ENCODE measurements at regions not wholly inside any gene's neighbourhood (a gene's known extent, or its start where the extent isn't known, plus 50 kb on each side); places are given as distances from the start of the nearest gene placed in this dataset.
"Not testable (repeated sequence)": the region's sequence is repeated elsewhere in the genome, so short reads cannot be mapped to it uniquely, and the experiment has no call there.

DNA sequence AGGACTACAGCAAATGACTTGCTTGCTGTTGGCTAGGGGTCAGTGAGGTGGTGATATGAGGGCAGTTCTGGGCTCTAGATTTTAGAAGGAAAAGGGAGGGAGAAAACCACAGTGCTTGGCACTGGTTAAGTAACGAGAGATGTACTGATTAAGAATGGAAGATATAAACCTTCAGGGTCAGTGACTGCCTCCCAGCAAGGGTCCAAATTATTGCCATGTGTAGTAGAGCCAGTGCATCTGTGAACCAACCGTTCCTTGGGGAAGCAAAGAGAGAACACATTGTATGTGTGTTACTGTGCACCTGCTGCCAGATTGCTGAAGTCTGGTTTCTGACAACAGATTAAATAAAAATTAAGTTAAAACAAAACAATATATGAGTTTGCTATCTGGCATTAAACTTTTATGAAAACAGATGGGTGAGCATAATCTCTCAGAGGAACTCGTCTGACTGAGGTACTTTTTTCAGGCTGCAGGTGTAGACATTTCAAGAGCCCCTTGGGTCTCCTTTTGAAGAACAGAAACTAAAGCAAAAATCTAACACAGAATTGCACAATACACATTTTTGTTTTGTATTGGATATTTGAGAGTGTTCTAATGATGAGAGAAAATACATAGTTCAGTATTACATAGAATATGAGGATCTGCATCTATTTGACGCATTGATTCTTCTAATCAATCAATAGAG lies 1120.6 kb downstream of the SORCS3 start:
- DNase-seq: no peak

DNA sequence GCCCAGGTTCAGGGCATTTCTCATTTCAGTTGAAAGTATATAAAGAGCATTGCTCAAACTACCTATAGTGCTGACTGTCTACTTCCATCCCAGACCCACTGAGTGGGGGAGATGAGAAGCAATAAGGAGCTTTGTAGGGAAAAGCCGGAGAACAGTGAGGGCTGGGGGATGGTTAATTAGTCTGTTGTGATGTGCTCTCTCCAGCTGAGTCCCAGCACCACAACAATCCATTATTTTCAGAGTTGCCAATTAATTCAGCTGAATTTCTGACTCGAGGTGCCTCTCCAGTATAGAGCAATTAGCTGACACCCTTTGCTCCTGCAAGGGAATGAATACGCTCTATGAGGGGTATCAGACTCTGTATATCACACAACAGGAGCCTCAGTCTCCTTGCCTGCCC lies 1118.6 kb downstream of the SORCS3 start:
- DNase-seq: no peak

DNA sequence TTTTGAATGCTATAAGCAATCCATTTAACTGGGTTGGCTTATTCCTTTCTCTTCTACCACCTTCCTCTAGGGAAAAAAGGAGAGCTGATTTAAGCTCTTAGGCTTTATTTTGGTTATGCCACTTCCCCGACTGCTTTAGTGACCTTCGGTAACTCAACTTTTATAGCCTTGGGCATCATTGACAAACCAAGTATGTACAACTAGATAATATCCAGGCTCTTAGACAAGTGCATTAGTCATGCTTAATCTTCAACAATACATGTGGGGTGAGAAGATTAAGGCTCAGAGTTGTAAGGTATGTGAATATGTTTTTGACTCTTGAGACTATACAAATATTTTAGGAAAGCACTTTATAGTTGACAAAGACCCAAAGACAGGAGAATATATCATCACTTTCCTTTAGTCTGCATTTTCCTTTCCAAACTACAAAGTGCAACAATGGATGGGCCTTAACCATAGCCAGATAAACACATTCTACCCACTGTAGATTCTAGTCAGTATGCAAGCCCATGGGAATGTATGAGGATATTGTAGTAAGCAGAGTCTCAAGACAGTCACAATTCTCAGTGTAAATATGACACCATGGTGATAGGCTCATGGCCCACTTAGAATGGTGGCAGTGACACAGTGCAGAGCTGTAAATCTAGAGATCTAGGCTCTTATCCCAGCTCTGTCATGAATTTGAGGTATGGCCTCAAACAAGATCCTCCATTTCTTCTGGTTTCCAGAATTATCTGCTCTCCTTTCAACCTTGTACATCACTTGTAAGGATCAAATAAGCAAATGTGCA lies 1117.3 kb downstream of the SORCS3 start:
- no peak for DNase-seq

DNA sequence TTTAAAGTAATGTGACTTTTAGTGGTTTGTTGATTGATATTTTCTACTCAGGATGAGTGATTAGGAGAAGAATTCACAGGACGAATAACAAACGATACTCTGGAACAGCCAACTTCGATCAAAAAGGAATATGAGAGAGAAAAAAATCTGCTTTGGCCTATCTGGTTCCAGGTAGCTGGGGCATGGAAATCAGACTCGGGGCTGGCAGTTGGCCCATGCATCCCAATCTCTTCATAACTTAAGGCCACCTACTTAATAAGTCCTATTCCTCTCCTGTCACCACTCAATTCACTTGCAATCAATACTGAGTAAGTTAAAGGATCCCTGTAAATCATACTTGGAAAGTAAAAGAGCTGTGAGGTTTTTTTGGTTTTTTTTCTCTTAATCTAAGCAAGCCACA lies 1116.2 kb downstream of the SORCS3 start:
- no peak for DNase-seq

DNA sequence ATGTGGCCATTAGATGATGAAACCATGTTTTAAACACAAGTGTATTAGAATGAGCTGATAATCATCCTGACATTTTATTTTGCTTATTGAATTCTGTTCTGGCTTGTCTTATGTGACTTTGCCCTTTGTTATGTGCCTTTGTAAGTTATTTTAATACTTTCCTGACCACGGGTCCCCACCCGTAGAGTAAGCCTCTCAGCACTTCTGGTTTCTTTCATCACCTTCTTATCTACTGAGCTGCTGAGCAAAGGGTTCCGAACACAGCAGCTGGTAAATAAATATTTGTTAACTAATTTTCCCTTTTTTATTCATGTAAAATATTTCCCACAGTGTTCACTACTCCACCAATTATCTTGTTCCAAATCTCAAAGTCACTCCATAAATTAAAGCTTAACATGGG lies 1115.3 kb downstream of the SORCS3 start:
- DNase-seq: no peak

DNA sequence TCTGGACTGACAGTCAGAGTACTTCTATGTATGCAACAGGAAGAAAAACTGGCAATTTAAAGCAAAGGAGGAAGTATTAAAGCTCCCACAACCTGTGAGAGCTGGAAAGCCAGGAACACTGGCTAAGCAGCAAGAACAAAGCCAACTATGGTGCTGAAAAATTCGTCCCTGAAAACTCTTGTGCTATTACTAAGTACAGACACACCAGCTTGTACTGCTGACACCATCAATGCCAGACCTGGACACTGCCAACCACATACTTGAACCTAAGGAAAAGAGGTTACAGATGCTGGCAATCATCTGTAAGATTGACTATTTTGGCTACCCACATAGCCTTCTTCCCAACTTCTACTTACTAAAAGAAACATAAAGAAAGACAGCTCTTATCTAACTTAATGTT lies 1110.6 kb downstream of the SORCS3 start:
- DNase-seq: no peak

DNA sequence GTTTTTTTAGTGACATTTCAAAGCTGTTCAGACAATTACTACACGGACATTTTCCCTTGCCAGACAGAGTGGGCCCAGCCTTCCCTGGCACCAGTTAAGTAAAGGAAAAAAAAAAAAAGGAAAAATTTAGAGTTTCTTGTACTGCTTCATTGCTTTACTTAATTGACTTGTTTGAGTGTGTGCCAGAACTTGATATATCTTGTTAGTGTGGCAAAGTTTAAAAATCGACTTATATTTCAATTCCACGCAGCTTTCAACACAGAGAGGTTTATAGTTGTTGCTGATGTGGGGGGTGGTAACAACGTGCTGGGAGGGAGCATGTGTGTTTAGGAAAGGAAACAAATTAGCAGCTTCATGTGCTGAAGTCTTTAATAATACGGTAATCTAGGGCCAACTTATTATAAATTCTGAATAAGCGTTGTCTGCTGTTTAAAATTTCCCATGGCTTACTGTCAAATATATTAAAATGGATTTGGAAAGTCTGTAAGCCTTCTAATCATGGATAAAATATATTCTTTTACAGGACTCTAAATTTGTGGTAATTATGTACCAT lies 1104.6 kb downstream of the SORCS3 start:
- no peak for DNase-seq

DNA sequence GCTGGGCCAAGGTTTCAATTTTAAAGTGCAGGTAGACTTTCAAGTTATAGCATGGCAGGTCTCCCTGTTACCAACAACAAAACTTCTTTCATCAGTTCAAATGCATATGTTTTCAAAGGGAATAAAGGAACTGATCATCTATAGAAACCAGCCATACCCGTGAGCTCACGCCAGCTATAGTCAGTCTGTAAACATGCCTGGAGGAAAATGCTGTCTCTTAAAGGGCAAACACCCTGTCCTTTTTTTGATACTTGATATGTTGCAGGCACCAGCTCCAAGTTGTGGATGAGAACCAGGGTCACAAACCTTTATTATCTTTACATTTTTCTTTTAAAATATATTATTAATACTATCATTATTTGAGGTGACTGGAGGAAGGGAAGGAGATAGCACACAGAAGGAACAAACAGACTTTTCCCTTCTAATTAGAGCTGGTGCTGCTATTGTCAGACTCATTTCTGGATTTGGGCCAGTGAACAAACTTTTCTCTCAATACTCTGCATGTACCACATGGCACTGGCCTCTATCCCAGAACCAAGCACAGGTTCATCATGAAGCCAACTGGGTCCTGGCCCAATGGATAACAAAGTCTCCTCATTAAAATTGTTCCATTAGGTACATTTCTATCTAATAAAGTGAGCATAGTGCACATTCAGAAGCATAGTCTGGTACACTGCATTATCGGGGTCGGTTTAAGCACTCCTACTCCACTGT lies 1102.4 kb downstream of the SORCS3 start:
- peak; percentile 57 for DNase-seq

DNA sequence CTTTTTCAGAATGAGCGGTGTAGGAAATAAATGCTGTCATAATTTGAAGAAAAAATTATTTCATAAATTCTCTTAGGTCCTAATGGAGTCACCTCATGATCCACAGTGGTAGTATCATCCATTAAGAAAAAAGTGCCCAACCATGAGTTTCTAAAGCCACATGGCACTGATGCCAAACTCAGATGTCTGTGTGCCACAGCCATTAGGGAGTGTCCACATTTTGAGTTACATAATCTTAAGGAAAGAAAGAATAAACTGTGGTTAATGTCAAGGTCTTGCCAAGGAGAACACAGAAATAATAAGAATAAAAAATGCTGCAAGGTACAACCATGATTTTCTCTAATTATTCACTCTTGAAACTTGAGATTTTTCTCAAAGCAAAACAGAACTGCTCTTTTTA lies 1101.8 kb downstream of the SORCS3 start:
- DNase-seq: no peak

DNA sequence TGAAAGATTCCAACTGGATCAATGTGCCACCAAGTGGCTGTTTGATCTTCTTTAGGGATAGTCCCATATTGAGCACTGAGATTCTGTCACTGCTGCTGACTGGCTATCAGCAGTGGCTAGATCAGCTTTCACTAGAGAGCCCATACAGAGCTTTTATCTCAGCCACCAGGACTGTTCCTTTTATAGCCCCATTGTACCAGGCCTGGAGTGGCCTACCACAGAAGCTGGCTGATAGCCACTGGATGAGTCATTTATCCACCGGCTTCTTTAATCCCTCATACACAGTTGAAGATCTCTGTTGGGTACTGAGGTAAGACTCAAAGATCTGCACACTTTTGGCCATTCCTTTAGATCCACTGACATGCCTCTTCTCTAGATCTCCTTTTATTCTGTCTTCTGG lies 1101.1 kb downstream of the SORCS3 start:
- no peak for DNase-seq

DNA sequence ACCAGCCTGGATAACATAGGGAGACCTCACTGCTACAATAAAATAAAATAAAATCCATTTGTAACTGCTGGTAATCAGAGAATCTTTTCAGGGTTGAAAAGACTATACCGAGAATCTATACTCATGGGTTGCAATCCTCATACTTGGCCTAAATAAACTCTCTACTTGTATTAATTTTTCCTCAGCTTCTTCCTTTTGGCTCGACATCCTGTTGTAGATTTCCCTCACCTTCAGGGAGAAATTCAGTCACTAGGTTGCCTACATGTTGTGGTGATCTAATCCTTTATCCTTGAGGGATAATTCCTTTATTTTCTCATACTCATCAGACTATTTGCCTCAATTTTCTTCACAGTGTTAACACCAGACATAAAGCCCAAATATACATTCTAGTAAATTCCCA lies 1093.4 kb downstream of the SORCS3 start:
- no peak for DNase-seq

DNA sequence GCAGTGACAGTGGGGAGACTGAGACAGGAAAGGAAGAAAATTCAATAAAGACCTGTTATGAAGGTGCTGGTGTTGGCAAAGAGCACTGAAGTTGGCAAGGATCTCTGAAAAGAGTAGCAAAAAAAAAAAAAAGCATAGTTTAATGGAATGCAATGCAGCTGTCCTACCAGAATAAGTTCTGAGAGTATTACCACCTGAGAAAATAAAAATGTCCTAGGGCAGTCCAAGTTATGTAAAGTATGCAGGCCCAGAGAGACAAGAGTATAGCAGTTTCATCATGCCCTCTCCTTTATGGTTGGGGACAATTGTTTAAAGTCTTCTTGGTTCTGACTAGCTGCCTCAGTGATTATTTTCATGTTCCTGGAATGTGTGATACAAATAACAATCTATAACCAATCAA lies 1092.8 kb downstream of the SORCS3 start:
- DNase-seq: no peak

DNA sequence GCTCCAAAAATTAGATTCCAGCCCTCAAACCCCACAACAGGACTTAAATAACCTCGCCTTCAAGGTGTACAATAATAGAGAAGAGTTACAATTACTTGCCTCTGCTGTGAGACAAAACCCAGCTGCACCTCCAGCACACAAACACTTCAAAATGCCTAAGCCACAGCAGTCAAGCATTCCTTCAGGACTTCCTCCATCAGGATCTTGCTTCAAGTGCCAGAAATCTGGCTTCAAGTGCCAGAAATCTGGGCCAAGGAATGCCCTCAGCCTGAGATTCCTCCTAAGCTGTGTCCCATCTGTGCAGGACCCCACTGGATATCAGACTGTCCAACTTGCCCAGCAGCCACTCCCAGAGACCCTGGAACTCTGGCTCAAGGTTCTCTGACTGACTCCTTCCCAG lies 1088.3 kb downstream of the SORCS3 start:
- no peak for DNase-seq

DNA sequence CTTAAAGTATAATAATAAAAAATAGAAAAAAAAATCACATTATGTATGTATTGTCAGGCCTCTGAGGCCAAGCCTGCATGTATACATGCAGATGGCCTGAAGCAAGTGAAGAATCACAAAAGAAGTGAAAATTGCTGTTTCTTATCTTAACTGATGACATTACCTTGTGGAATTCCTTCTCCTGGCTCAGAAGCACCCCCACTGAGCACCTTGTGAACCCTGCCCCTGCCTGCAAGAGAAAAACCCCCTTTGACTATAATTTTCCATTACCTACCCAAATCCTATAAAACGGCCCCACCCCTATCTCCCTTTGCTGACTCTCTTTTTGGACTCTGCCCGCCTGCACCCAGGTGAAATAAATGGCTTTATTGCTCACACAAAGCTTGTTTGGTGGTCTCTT lies 1086.5 kb downstream of the SORCS3 start:
- DNase-seq: not testable (repeated sequence)

DNA sequence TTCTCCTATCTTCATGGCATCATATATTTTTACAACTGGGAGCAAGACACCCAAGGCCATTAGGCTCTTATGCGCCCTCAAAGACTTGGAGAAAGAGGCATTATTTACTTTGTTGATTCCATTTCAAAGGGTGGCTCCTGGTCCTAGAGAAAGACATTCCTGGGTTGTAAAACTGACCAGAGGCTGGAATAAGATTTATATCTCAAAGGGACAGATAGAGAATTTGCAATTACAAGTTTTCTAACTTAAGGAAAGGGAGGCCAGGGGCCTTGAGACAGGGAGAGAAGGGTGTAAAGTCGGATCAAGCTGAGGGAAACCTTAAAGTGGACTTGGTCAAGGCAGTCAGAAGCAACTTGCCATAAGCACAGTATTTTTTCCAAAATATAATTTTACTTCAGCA lies 1086.0 kb downstream of the SORCS3 start:
- DNase-seq: no peak

DNA sequence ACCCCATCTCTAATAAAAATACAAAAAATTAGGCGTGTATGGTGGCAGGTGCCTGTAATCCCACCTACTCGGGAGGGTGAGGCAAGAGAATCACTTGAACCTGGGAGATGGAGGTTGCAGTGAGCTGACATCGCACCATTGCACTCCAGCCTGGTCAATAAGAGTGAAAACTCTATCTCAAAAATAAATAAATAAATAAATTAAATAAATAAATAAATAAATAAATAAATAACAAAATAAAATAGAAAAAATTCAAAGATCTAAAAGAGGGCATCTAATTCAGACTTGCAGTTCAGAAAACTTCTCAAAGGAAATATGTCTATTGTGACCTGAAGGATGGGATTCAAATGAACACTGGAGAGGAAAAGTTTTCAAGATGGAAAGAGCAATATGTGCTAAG lies 1085.1 kb downstream of the SORCS3 start:
- no peak for DNase-seq

DNA sequence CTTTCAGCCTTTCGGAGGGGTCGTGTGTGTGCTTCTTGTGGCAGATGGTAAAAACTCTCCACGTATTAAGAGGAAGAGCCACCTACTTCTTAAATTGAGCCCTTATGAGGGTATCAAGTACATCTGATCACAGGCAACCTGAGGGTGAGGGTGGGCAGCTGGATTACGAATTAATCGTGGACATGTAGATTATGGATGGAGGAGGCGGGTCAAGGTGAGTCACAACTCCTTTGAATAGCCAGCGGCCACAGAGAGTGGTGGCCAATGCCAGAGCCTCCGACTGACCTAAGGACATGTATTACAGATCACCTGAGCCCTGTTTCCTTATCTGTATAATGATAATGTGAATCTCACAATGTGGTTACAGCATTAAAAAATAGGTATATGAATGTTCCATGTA lies 1083.9 kb downstream of the SORCS3 start:
- DNase-seq: no peak

DNA sequence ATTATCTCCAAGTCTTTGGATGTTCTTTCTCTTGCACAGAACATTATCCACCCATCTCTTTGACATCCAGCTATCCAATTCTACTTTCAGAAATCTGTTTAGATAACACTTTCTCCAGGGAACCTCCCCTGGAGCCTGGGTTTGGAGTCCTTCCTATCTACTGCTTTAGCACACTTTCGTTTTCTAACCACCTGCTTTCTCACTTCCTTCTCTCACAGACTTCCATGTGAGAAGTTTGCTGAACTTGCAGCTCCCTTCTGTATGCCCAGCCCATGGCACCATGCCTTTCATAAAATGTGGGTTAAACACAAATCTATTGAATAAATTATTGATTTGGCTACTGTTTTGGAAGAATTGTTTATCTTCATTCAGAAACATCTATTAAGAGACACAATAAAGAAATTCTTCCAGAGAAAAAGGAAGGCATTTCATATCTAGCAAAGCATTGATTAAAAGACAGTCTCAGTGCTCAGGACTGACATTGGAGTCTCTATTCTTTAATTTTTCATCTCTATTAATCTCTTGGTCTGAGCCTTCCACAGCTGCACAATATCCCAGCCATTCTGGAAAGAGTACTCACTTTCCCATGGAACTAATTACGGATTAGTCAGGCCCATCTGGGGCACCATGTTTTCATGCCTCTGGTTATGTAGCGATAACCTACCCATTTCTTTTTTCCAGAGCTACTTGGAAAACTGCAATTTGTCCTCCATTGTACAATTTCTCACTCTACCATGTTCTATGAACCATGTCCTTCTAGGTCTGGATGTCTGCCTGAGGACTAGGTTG lies 1077.3 kb downstream of the SORCS3 start:
- DNase-seq: no peak

DNA sequence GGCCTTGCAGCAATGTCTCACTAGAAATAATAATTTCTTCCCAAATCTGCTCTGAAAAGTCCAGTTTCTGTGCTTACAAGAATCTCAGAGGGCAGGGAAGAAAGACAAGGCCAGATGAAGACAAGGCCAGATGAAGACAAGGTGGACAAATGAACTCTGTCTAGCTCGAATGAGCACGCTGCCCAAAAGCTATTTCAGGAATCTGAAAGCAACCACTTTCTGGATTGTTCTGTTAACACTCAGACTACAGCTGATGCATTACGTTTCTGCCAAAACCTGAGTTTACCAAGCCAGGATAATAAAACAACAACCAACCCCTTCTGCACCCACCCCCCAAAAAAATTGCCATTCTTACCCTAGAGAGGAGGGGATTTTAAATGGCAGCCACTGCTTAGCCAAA lies 1073.6 kb downstream of the SORCS3 start:
- no peak for DNase-seq

DNA sequence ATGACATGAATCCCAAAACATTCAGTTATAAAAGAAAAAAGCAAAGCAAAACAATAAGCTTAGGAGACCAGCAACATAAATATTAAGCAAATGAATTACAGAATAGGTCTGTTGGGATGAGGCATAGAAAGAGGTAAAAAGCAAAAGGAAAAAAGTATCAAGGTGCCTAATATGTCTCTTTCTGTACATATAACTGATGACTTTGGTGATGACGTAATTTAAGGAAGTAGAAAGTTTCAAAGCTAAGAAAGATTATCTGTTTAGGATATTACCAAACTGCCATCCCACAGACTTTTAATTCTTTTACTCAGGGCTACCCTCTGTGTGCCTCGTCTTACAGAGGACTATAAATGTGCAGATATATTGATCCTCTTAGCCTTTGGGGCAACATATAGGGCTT lies 1066.5 kb downstream of the SORCS3 start:
- no peak for DNase-seq

DNA sequence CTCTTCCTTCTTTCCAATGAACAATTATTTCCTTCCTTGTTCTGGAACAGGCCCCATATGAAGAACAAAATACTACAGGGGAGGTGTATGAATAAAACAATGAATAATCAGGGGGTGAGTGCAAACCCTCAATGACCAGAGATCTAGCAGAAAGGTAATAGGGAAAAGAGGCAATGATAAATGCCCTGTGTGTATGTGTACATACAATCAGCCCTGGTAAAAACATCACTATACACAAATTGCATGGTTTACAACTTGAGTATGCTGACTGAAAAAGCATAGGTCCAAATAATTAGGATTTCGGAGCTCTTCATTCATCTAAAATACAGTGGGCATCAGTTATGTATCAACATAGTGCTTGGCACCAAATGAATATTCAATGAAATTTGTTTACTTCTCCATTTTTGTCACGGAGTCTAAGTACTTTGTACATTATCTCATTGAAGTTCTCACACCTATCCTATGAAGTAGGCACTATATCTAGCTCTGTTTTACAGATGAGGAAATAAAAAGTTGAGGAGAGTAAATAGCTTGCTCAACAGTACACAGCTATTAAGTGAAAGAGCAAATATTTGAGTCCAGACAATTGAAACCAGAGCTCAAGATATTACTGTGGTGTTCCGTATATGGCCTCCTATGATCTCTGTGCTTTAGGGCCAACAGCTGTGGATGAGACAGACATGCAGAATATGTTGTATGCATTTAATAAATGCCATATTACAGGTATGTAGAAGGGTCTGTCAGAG lies 1065.4 kb downstream of the SORCS3 start:
- no peak for DNase-seq

DNA sequence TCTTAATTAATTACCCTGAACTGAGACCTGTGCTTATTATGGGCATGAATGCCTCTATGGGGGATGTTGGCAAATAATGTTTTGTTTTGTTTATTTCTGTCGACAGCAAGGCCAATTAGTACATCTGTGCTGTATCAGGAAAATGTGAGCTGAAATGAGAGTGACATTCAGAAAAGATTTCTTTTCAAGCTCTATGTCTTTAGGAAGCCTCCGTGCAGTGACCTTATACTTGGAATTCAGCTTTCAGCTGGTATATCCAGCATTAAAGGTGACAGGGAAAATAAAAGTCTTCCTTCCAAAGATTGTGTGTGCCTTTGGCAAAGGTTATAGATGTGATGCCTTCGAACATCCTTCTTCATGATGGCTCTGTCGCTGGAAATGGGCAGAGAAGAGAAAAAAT lies 1061.1 kb downstream of the SORCS3 start:
- no peak for DNase-seq
